ENCODE measurements at regions not wholly inside any gene's neighbourhood (a gene's known extent, or its start where the extent isn't known, plus 50 kb on each side); places are given as distances from the start of the nearest gene placed in this dataset.

DNA sequence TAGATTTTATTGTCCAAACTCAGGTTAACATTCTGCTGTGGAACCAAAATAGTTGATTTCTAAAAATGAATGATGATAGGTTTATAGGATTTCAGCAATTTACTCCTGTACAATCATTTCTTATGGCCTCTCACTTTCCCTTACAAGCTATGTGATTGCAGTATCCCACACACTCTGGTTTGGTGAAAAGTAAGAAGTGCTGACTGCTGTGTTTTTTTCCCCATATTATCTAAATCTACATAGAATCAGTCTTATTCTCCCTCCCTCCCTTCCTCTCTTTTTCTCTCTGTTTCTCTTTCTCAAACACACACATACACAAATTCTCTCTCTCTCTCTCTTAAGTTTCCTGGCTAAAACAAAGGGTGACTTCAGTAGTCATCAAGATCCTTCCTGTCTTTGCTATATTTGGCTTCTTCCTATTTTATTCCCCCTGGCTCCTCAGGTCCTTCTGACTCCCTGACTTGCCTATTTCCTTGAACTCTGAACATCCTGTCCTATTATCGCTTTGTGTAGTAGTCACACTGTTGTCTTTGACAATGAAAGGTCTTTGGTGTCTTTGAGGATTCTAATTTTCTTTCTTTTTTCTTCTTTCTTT, 55.9 kb upstream of the HAPLN1 start:
- Histone ChIP-seq H3K4me3 (no peak overlapping the region), H3K27me3 (no peaks in the 10 kb centered on the region), H3K36me3 (0 out of 2 replicates have a peak, but pooled peaks cover 2% of the 10 kb centered on the region), H3K4me1 (peaks cover 3% of the 10 kb centered on the region; the same call in 1 of the 2 replicates), H3K9me3 (replicated peaks) (no peaks in the 10 kb centered on the region), H3K27ac (no peak overlapping the region)
- DNase-seq, result no peak
